Thyroid gland (tissue), 4 donors: ENCODE measurements at regions not wholly inside any gene's neighbourhood (a gene's known extent, or its start where the extent isn't known, plus 50 kb on each side); places are given as distances from the start of the nearest gene placed in this dataset.

ENCODE experiments used
- DNase-seq, 2 donors: peaks; one replicate each; pipeline ENCODE4 v3.0.0-alpha.2; 2019
- H3K27ac ChIP-seq, 3 donors: fragments of 200-600 bp; sonication (generic); 1 replicate in 2 of 3; 2 replicates in 1 of 3; pipeline ENCODE4 v1.5.1; 2016 to 2019; ENCODE audit warnings: mild to moderate bottlenecking in 1 of 3, moderate library complexity in 1 of 3
- H3K27me3 ChIP-seq: fragments of 200-600 bp; sonication (generic); one replicate; pipeline ENCODE4 v1.5.1; 2019
- H3K36me3 ChIP-seq, 2 donors: fragments of 200-600 bp; sonication (generic); one replicate each; pipeline ENCODE4 v1.5.1; 2016 to 2019
- H3K4me1 ChIP-seq, 2 donors: fragments of 200-600 bp; sonication (generic); one replicate each; pipeline ENCODE4 v1.5.1; 2017 to 2019
- H3K4me3 ChIP-seq, 3 donors: fragments of 200-600 bp; sonication (generic); replicated peaks in 1 of 3; 1 replicate in 2 of 3; 2 replicates in 1 of 3; pipeline ENCODE4 v1.5.1; 2016; ENCODE audit warnings: mild to moderate bottlenecking in 1 of 3
- H3K9me3 ChIP-seq: fragments of 200-600 bp; sonication (generic); one replicate; pipeline ENCODE4 v1.5.1; 2017
- POLR2A ChIP-seq, 2 donors: fragments of 450-650 bp; IDR thresholded peaks; one replicate each; pipeline ENCODE4 v1.6.1; 2017; ENCODE audit warnings: antibody characterized with exemption in 2 of 2, mild to moderate bottlenecking in 2 of 2, moderate library complexity in 1 of 2
- WGBS, 2 donors: methylation state at CpG; one replicate each; pipeline ENCODE4 v1.1.5; 2017; 5-methylcytosine and 5-hydroxymethylcytosine counted together
- intact Hi-C: fragments of 100-400 bp; cut with DNase I; formaldehyde crosslinking; loops from one replicate; pipeline ENCODE4 v1.15.1; 2023
- TF ChIP-seq, protein P1 (sequence below), 6 experiments: fragments of 200-600 bp in 3 of 6; fragments of 450-650 bp in 3 of 6; sonication (generic) in 3 of 6; IDR thresholded peaks; one replicate each; pipeline ENCODE4 v1.5.1; 2016 to 2019; ENCODE audit warnings: antibody characterized with exemption in 6 of 6, mild to moderate bottlenecking in 2 of 6, inconsistent platforms in 1 of 6, moderate library complexity in 1 of 6

DNA sequence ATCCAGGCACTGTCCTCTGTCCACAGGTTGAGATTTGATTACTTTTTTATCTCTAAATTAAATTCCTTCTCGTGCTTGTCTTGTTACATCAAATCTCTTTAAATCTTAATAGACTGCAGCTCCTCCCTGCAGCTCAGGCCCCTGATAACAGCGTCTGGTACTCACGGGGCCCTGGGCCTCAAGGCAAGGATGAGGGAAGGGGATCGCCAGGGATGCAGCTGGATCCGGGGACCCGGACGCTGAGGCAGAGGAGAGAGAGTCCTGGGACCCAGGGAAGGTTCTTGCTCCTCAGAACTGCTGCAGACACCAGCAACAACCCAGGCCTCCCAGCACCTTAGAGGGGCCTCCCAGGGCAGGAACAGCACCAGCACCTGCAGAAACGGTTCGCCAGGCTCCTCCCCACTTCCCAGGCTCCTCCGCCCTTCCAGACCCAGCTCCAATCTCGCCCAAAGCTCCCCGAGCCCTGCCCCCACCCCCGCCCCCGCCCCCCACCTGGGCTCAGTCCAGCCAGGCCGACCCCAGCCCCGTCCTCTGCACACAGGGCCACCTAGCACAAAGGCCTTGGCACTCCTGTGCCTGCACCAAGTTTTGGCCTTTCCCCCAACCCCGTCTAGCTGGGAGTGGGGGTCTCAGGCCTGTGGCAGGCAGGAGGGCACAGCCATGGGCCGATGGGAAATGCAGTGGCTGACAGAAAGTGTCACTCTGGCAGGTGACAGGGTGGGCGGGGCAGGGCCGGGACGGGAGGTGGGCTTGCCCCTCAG, 60.3 kb upstream of the GALNT9 start:
- 48 to 54% methylated on average over 14 to 17 of the region's 21 CpGs for WGBS, 2 donors
- H3K27me3 ChIP-seq = no peaks in the 10 kb centered on the region
- no peaks in the 10 kb centered on the region for H3K9me3 ChIP-seq
- DNase-seq = no peak
- TF ChIP-seq, protein P1, sequence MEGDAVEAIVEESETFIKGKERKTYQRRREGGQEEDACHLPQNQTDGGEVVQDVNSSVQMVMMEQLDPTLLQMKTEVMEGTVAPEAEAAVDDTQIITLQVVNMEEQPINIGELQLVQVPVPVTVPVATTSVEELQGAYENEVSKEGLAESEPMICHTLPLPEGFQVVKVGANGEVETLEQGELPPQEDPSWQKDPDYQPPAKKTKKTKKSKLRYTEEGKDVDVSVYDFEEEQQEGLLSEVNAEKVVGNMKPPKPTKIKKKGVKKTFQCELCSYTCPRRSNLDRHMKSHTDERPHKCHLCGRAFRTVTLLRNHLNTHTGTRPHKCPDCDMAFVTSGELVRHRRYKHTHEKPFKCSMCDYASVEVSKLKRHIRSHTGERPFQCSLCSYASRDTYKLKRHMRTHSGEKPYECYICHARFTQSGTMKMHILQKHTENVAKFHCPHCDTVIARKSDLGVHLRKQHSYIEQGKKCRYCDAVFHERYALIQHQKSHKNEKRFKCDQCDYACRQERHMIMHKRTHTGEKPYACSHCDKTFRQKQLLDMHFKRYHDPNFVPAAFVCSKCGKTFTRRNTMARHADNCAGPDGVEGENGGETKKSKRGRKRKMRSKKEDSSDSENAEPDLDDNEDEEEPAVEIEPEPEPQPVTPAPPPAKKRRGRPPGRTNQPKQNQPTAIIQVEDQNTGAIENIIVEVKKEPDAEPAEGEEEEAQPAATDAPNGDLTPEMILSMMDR (IDR thresholded peaks at IDR 0.05) = no peak
- TF ChIP-seq POLR2A (IDR thresholded peaks at IDR 0.05) = no peak
- H3K4me3 ChIP-seq = no peak overlapping the region
- peaks cover 7 to 14% of the 10 kb centered on the region in 2 donors for H3K4me1 ChIP-seq
- H3K36me3 ChIP-seq = no peaks in the 10 kb centered on the region
- H3K27ac ChIP-seq = no peak overlapping the region
- intact Hi-C loops = no loop called here

DNA sequence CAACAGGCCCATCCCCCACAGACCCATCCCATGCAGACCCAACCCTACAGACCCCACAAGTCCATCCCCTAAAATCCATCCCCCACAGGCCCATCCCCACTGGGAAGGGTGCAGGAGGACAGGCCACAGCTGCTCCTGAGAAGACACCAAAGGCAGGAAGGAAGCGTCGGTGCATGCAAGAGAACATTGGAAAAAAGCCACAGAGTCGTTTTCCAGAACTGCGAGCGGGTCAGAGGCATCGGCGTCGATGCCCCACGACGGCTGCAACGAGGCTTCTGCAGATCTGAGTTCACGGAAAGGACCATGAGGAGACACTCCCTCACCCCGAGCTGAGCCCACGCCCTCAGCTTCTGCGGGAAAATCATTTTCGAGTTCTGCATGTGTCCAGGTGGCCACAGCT, 59.6 kb upstream of the GALNT9 start:
- H3K9me3 ChIP-seq = no peaks in the 10 kb centered on the region
- no peaks in the 10 kb centered on the region for H3K27me3 ChIP-seq
- H3K27ac ChIP-seq = no peak overlapping the region
- WGBS, 2 donors = 65 to 71% methylated on average over 16 of the region's 16 CpGs
- no peak overlapping the region for H3K4me3 ChIP-seq
- intact Hi-C loops = no loop called here
- TF ChIP-seq, protein P1 (IDR thresholded peaks at IDR 0.05) = no peak
- TF ChIP-seq POLR2A (IDR thresholded peaks at IDR 0.05) = no peak
- H3K36me3 ChIP-seq = no peaks in the 10 kb centered on the region
- DNase-seq = no peak
- H3K4me1 ChIP-seq = peaks cover 7 to 14% of the 10 kb centered on the region in 2 donors

DNA sequence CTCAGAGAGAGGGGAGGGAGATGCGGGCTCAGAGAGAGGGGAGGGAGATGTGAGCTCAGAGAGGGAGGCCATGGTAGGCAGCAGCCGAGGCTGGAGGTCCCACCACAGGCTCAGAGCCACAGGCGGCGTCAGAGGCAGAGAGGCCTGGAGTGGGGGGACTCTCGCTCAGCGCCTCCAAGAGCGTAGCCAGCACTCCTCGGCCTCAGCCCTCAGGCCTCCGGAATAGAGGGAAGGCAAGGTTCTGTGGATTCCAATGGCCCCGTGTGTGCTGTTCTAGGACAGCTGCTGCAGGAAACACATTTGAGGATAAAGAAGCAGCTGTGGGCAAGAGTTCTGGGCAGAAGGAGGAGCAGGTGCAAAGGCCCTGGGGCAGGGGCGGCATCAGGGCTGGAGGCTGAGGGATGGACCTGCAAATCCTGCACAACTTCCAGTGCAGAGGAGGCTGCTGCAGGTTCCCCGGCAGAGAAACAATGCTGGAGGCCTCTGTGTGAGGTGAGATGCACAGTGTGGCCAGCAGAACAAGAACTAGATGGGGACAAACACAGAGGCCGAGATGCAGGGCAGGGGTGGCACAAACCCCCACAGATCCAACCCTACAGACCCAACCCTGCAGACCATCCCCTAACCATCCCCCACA, 59.1 kb upstream of the GALNT9 start:
- Histone ChIP-seq H3K9me3 (no peaks in the 10 kb centered on the region), H3K36me3 (no peaks in the 10 kb centered on the region), H3K27me3 (no peaks in the 10 kb centered on the region), H3K4me3 (no peak overlapping the region), H3K27ac (no peak overlapping the region), H3K4me1 (peaks cover 7 to 14% of the 10 kb centered on the region in 2 donors)
- WGBS, 2 donors = 61 to 69% methylated on average over 12 to 13 of the region's 13 CpGs
- no peak for DNase-seq
- intact Hi-C loops = no loop called here
- TF ChIP-seq, protein P1 (IDR thresholded peaks at IDR 0.05) = no peak
- no peak for TF ChIP-seq POLR2A (IDR thresholded peaks at IDR 0.05)

DNA sequence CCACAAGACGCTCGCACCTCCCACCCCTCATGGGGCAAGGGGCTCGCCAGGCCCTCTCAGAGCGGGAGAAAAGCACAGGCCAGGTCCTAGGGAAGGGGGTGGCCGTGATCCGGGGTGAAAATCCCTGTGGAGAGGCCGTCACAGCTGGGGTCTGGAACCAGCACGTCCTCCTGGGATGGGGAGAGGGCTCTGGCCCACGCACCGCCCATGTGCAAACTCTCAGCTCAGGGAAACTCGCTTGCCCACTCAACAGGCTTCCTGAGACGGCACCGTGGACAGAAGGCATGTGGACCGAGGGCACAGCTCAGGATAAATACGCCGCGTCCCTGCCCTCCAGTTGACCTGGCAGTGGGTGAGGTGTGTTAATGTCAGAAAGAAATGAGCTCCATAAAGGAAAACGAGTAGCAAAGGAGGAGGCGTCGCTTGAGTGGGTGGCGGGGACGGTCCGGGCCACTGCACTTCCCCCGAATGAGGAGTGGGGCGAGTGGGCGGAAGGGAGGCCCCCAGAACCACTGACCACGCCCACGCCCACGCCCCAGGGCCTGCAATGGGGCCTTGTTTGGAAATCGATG, 57.6 kb upstream of the GALNT9 start:
- Histone ChIP-seq H3K27me3 (no peaks in the 10 kb centered on the region), H3K36me3 (no peaks in the 10 kb centered on the region), H3K27ac (no peak overlapping the region), H3K4me3 (no peak overlapping the region), H3K9me3 (no peaks in the 10 kb centered on the region), H3K4me1 (peaks cover 7 to 14% of the 10 kb centered on the region in 2 donors)
- no peak for DNase-seq
- intact Hi-C loops = no loop called here
- 59 to 71% methylated on average over 29 to 30 of the region's 30 CpGs for WGBS, 2 donors
- TF ChIP-seq POLR2A (IDR thresholded peaks at IDR 0.05) = no peak

DNA sequence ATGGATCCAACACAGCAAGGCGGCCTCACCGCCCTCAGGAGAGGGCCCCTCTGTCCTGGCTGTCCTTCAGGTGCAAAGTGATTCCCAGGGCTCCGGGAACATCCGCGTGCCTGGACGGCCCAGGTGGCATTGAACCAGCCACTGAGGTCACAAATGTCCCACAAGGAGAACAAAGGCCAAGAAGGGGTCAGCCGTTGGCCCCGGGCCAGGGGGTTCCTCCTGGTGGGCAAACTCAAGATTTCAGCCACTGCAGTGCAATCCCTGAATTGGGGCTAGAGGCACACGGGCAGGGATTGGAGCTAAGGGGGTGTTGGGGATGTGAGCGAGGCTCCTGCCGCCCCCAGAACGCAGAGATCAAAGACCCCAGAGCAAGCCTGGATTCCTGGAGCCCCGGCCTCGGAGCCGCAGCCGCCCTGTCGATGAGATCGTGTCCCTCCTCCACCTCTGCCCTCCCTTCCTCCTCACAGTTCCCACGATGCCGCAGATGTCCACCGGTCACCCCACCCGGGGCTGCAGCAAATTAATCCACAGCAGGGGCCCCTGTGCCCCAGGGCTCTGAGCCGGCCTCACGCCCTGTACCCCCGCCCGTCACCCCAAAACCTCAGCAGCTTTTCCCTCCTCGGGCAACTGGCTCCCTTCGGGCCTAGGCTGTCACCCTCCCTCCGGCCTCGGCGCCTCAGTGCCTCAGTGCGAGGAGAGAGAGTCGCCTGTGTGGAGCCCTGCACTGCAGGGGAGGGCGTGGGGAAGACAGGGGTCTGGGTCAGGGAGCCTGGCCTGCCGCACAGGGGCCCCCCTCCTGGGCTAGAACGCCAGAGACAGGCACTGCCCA, 56.7 kb upstream of the GALNT9 start:
- Histone ChIP-seq H3K4me1 (peaks cover 7 to 14% of the 10 kb centered on the region in 2 donors), H3K27ac (no peak overlapping the region), H3K36me3 (no peaks in the 10 kb centered on the region), H3K27me3 (no peaks in the 10 kb centered on the region), H3K9me3 (no peaks in the 10 kb centered on the region), H3K4me3 (no peak overlapping the region)
- TF ChIP-seq, protein P1 (IDR thresholded peaks at IDR 0.05) = no peak
- no peak for TF ChIP-seq POLR2A (IDR thresholded peaks at IDR 0.05)
- intact Hi-C loops = no loop called here
- no peak for DNase-seq
- 46 to 48% methylated on average over 25 to 33 of the region's 36 CpGs for WGBS, 2 donors
